Left ventricle myocardium inferior (tissue), 1 donor: ENCODE measurements at regions not wholly inside any gene's neighbourhood (a gene's known extent, or its start where the extent isn't known, plus 50 kb on each side); places are given as distances from the start of the nearest gene placed in this dataset.
A peak's percentile ranks its signal among the peaks of the same experiment; 100 is the strongest.
"Not testable (repeated sequence)": the region's sequence is repeated elsewhere in the genome, so short reads cannot be mapped to it uniquely, and the experiment has no call there.

ENCODE experiments used
- DNase-seq: peaks from one replicate; pipeline ENCODE4 v3.0.0-alpha.2; 2020
- H3K27ac ChIP-seq: fragments of 200-600 bp; replicated peaks from 2 replicates; pipeline ENCODE4 v1.8.0; 2021
- H3K27me3 ChIP-seq: fragments of 200-600 bp; 2 replicates; pipeline ENCODE4 v1.8.0; 2021; ENCODE audit warnings: low read depth
- H3K36me3 ChIP-seq: fragments of 200-600 bp; 2 replicates; pipeline ENCODE4 v1.8.0; 2021
- H3K4me1 ChIP-seq: fragments of 200-600 bp; 2 replicates; pipeline ENCODE4 v1.8.0; 2021
- H3K4me3 ChIP-seq: fragments of 200-600 bp; 2 replicates; pipeline ENCODE4 v1.8.0; 2021; ENCODE audit warnings: mild to moderate bottlenecking, moderate library complexity
- H3K9me3 ChIP-seq: fragments of 200-600 bp; replicated peaks from 2 replicates; pipeline ENCODE4 v1.8.0; 2021
- intact Hi-C: fragments of 100-400 bp; cut with micrococcal nuclease; formaldehyde crosslinking; loops from one replicate; pipeline ENCODE4 v1.11.0; 2022
- TF ChIP-seq, protein P1 (sequence below): fragments of 200-600 bp; IDR thresholded peaks from 2 replicates; pipeline ENCODE4 v1.8.0; 2021; ENCODE audit warnings: antibody characterized with exemption, mild to moderate bottlenecking, borderline replicate concordance
- donor health status: DM: no; HTN: yes; CAD: no; lungs with severe emphysema.

DNA sequence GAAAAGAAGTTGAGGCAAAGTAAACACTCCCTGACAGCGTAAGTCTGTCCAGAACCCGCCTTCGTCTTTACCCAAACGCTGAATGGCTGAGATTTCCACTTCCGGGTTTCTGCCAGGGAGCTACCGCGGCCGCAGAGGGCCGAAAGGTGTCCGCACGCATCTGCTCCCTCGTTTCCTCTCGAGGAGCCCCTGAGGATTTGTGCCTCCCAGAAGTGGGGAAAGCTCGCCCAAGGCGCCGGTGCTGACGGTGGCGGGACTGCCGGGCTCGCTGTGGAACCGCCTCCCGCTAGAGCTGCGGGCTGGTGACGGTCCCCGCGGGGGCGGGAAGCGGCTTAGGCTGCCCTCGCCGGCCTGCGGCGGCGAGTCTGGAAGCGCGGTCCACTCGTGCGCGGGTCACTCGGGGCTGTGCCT is 1760.2 kb upstream of the DEFB115 start:
- Histone ChIP-seq H3K4me3 (peak overlapping the region; percentile 52), H3K27me3 (peaks cover 17% of the 10 kb centered on the region), H3K27ac (no peak overlapping the region), H3K9me3 (peaks cover 29% of the 10 kb centered on the region), H3K36me3 (no peaks in the 10 kb centered on the region), H3K4me1 (no peaks in the 10 kb centered on the region)
- TF ChIP-seq, protein P1, sequence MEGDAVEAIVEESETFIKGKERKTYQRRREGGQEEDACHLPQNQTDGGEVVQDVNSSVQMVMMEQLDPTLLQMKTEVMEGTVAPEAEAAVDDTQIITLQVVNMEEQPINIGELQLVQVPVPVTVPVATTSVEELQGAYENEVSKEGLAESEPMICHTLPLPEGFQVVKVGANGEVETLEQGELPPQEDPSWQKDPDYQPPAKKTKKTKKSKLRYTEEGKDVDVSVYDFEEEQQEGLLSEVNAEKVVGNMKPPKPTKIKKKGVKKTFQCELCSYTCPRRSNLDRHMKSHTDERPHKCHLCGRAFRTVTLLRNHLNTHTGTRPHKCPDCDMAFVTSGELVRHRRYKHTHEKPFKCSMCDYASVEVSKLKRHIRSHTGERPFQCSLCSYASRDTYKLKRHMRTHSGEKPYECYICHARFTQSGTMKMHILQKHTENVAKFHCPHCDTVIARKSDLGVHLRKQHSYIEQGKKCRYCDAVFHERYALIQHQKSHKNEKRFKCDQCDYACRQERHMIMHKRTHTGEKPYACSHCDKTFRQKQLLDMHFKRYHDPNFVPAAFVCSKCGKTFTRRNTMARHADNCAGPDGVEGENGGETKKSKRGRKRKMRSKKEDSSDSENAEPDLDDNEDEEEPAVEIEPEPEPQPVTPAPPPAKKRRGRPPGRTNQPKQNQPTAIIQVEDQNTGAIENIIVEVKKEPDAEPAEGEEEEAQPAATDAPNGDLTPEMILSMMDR = no peak
- DNase-seq = no peak
- intact Hi-C loops = no loop called here

DNA sequence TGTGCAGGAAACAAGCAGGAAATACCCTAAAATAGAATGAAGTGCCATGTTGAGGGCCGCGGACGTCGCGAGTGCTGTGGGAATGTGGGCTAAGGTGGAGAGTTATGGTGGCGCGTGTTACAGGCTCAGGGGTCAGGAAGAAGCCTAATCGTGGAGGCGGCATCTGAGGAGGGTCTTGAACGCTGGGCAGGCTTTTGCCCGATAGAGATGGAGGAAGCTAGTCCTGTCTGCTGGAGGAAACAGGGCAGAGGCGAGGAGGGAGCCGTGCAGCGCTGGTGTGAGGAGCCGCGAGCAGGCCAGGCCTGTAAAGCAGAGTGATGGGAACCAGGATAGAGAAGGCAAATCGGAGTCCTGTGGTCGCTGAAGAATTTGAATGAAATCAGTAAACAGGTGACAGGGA is 1759.8 kb upstream of the DEFB115 start:
- H3K27ac ChIP-seq, H3K4me1 ChIP-seq, intact Hi-C loops, DNase-seq, H3K36me3 ChIP-seq: not testable (repeated sequence)
- Histone ChIP-seq H3K9me3 (peaks cover 29% of the 10 kb centered on the region), H3K4me3 (peak overlapping the region; percentile 52), H3K27me3 (peaks cover 17% of the 10 kb centered on the region)

DNA sequence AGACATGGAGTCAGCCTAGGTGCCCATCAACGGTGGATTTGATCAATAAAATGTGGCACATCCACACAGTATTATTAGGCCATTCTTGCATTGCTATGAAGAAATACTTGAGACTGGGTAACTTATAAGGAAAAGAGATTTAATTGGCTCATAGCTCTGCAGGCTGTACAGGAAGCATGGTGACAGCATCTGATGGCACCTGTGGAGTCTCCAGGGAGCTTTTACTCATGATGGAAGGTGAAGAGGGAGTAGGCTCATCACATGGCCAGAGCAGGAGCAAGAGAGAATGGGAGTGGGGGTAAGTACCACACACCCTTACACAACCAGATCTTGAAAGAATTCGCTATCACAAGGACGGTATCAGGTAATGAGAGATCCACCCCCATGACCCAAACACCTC is 1756.7 kb upstream of the DEFB115 start:
- H3K36me3 ChIP-seq, intact Hi-C loops, H3K27ac ChIP-seq, DNase-seq, H3K4me3 ChIP-seq, H3K4me1 ChIP-seq: not testable (repeated sequence)
- Histone ChIP-seq H3K9me3 (peaks cover 29% of the 10 kb centered on the region), H3K27me3 (peaks cover 17% of the 10 kb centered on the region)

DNA sequence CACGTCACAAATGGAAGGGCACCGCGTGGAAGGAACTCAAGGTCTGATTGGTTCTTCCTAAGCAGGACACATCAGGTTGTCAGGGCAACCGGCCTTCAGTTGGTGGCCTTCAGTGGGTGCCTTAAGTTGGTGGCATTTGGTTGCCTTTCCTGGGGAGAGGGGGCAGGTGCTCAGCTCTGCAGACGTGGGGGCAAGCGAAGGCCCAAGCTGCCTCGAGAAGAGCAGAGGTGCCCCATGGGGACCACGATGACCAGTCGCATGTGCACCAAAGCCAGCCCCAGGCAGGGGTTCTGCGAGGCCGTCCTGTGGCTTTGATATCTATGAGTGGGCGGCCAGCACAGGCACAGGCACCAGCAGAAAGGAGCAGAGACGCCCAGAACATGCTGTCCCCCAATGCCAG is 1742.8 kb upstream of the DEFB115 start:
- intact Hi-C loops, H3K27ac ChIP-seq, H3K4me1 ChIP-seq, DNase-seq, H3K36me3 ChIP-seq, H3K4me3 ChIP-seq, H3K27me3 ChIP-seq: not testable (repeated sequence)
- peaks cover 60% of the 10 kb centered on the region for H3K9me3 ChIP-seq

DNA sequence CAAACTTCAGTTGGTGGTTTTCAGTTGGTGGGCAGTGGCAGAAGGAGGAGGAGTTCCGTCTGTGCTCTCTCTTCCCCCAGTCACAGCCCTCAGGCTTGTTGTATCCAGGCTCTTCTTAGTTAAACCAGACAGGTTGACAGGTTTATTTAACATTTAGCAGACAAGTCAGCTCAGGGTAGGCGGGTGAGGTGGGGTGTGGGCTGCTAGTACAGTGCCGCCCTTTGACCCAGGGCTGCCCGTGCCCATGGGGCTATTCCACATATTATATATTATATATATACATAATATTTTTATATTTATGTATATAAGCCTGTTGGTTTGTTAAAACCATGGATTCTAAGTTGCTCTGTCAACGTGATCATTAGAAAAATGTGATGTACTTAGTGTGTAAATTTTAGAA is 1740.6 kb upstream of the DEFB115 start:
- H3K36me3 ChIP-seq, H3K27me3 ChIP-seq, DNase-seq, H3K4me1 ChIP-seq, H3K4me3 ChIP-seq, H3K27ac ChIP-seq, intact Hi-C loops: not testable (repeated sequence)
- H3K9me3 ChIP-seq = peaks cover 38% of the 10 kb centered on the region

DNA sequence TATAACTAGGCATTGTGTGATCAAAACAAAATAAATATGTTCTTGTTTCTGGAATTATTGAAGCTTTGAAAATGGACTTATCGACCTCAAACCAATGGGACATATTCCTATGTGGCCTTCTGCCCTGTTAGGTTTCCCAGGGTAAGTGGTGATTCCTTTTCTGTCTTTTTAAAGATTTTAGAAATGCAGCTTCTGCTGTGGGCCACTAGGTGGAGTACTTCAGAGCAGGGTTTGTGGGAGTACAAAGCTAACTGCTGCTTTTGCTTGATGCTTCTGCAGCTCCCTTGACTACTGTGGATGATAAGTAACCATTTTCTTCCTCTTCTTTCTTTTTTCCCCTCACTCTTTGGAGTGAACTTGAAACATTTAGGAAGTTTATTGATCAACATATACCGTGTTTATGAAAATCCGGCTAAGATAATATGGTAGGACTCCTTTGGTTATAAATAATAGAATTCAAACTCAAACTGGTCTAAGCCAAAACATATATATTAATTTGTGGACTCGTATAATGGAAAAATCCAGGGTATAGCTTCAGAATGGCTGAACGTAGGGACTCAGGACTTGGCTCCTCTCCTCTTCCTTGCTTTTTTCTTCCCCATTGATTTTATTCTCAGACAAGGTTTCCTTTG is 1737.7 kb upstream of the DEFB115 start:
- H3K4me1 ChIP-seq, H3K27ac ChIP-seq, intact Hi-C loops, H3K4me3 ChIP-seq, H3K36me3 ChIP-seq, H3K27me3 ChIP-seq, DNase-seq: not testable (repeated sequence)
- TF ChIP-seq, protein P1 = peak; percentile 63
- peaks cover 17% of the 10 kb centered on the region for H3K9me3 ChIP-seq

DNA sequence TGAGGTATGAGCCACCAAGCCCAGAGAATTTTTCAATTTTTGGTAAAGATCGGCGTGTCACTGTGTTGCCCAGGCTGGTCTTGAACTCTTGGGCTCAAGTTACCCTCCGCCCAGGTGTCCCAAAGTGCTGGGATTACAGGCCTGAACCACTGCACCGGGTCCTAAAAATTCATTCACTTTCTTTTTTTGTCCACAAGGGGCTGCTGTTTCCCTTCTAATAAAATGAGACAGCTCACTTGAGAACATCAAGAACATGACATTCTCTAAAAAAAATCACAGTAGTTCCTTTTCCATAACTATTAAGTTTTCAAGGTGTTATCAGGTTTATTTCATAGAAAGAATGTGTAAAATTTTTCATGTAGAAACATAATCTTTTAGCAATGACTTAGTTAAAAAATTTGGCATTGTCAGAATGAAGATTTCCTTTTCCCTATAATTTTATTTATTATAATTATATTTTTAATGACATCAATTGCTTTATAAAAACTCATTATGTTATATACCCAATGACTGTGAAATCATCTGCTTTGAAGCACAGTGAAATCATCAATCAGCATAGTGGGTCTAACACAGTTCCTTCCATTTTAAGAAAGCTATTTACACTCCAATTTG is 1723.8 kb upstream of the DEFB115 start:
- intact Hi-C loops = not testable (repeated sequence)
- TF ChIP-seq, protein P1 = peak; percentile 40

DNA sequence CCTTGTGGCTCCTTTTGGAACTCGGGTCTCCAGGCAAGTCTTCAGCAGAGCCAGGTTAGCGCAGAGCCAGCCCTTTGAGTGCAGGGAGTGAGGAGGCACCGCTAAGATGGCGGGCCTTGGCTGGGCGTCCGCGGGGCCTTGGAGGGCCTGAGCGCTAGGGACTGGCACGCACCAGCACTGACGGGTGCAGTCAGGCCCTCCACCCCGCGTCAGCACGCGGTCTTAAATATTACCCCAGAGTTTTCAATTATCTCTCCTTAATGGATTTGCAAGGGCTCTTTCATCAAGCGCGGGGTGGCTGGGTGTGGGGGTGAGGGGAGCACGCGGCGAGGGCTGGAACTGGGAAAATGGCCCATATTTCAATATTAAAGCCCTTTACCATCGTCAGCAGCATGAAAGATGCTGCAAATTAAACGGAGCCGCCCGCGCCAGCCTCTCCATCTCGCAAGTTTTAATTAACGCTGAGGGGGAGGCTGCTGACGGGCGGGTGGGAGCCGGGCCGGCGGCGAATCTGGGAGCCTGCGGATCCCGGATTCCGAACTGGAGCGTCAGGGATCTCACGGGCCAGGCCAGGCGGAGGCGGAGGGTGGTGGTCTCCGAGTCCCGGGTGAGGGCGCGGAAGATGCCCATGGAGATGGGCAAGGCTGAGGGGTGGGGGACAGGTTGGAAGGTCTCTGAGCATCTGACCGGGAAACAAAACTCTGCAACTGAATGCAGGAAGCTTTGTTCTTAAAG is 1690.4 kb upstream of the DEFB115 start:
- intact Hi-C loops, H3K27ac ChIP-seq, H3K4me3 ChIP-seq, H3K9me3 ChIP-seq, H3K4me1 ChIP-seq, H3K36me3 ChIP-seq, DNase-seq: not testable (repeated sequence)
- H3K27me3 ChIP-seq = peaks cover 12% of the 10 kb centered on the region

More for the DNA sequence above, 1723.8 kb upstream of the DEFB115 start:
- not testable (repeated sequence) for DNase-seq, H3K27ac ChIP-seq, H3K27me3 ChIP-seq, H3K36me3 ChIP-seq, H3K4me1 ChIP-seq, H3K4me3 ChIP-seq
- peaks cover 11% of the 10 kb centered on the region for H3K9me3 ChIP-seq

DNA sequence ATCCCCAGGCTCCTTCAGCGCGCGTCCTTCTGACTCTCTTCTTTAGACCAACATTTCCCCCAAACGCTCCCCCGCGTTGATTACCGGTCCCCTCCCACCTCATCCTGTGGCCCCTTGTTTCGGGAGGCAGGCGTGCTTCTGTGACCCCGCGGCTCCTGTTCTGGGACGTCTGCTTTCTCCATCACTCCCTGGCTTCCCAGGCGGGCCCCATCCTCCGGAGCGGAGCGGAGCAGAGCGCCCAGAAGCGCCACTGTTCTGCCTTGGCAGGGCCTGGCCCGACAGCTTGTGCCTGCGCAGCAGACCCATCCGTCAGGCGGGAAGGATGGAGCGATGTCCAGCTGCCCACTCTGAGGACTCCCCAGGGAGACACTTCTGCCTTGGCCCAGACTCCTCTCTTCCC is 1689.8 kb upstream of the DEFB115 start:
- intact Hi-C loops, H3K9me3 ChIP-seq, DNase-seq: not testable (repeated sequence)

DNA sequence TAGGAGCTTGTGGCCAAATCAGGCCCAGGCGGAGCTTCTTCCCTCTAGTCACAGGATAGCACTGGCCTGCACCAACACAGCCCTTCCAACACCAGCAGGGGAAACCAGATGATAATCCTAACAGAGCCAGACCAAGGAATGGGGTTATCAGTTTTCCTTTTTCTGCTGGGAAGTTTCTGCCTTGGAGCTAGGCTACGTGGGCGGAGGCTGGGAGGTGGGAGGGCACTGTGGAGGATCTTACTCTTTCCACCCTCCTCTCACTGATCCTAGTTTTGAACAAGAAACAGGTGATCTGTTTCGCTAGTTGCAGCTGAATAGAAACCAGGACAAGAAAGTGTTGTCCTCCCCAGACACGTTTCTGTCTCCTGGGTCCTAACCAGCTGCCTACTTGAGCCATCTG is 1687.3 kb upstream of the DEFB115 start:
- DNase-seq, H3K4me1 ChIP-seq, H3K9me3 ChIP-seq, H3K27ac ChIP-seq, H3K4me3 ChIP-seq, H3K36me3 ChIP-seq, intact Hi-C loops: not testable (repeated sequence)
- H3K27me3 ChIP-seq = peaks cover 12% of the 10 kb centered on the region

More for the DNA sequence above, 1689.8 kb upstream of the DEFB115 start:
- H3K4me3 ChIP-seq, H3K27ac ChIP-seq, H3K36me3 ChIP-seq, H3K4me1 ChIP-seq: not testable (repeated sequence)
- H3K27me3 ChIP-seq = peaks cover 12% of the 10 kb centered on the region
